ENCODE measurements at regions not wholly inside any gene's neighbourhood (a gene's known extent, or its start where the extent isn't known, plus 50 kb on each side); places are given as distances from the start of the nearest gene placed in this dataset.

DNA sequence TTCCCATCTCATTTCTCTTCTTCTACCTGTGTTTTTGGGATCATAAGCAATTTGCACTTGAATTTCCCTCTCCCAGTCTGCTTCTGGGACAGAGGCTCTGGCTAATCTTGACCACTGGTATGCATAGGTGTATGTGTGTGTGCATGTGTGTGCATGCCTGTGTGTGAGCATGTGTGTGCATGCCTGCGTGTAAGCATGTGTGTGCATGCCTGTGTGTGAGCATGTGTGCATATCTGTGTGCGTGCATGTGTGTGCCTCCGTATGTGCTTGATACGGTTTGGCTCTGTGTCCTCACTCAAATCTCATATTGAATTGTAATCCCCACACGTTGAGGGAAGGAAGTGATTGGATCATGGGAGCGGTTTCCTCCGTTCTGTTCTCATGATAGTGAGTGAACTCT, 77.7 kb downstream of the HAPSTR1 start:
- TF ChIP-seq, protein P1, sequence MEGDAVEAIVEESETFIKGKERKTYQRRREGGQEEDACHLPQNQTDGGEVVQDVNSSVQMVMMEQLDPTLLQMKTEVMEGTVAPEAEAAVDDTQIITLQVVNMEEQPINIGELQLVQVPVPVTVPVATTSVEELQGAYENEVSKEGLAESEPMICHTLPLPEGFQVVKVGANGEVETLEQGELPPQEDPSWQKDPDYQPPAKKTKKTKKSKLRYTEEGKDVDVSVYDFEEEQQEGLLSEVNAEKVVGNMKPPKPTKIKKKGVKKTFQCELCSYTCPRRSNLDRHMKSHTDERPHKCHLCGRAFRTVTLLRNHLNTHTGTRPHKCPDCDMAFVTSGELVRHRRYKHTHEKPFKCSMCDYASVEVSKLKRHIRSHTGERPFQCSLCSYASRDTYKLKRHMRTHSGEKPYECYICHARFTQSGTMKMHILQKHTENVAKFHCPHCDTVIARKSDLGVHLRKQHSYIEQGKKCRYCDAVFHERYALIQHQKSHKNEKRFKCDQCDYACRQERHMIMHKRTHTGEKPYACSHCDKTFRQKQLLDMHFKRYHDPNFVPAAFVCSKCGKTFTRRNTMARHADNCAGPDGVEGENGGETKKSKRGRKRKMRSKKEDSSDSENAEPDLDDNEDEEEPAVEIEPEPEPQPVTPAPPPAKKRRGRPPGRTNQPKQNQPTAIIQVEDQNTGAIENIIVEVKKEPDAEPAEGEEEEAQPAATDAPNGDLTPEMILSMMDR (IDR thresholded peaks at IDR 0.05 in 4 of 5, conservative IDR thresholded peaks at IDR 0.05 in 1 of 5) = no peak
- TF ChIP-seq POLR2A (IDR thresholded peaks at IDR 0.05) = no peak
